CD4-positive, alpha-beta memory T cell (primary cell): ENCODE measurements at regions not wholly inside any gene's neighbourhood (a gene's known extent, or its start where the extent isn't known, plus 50 kb on each side); places are given as distances from the start of the nearest gene placed in this dataset.

Experiments used
- CTCF ChIA-PET: fragments of 350-600 bp; sonication (Branson Sonifier 250); formaldehyde crosslinking; loops from one replicate; lab custom pipeline; 2021; ENCODE audit warnings: inconsistent platforms; ENCODE audit not compliant: partially characterized antibody; lab: Charles Lee
- POLR2A ChIA-PET: fragments of 350-600 bp; sonication (Branson Sonifier 250); formaldehyde crosslinking; loops from one replicate; lab custom pipeline; 2021; ENCODE audit not compliant: partially characterized antibody; lab: Charles Lee
- DNase-seq, 5 donors: peaks; one replicate each; pipeline versions ENCODE4 v3.0.0 to v3.0.0-alpha.2; 2020 to 2022; ENCODE audit warnings: mixed read lengths in 1 of 5
- H3K27ac ChIP-seq: one replicate; pipeline ENCODE4 v1.7.0; 2013; ENCODE audit warnings: low read depth, low read length
- H3K27me3 ChIP-seq: 2 replicates; pipeline ENCODE4 v1.7.0; 2013; ENCODE audit warnings: mild to moderate bottlenecking, low read length, moderate library complexity; ENCODE audit not compliant: insufficient read depth
- H3K36me3 ChIP-seq: 2 replicates; pipeline ENCODE4 v1.7.0; 2013; ENCODE audit warnings: mild to moderate bottlenecking, low read length, moderate library complexity; ENCODE audit not compliant: insufficient read depth
- H3K4me1 ChIP-seq: 2 replicates; pipeline ENCODE4 v1.7.0; 2013; ENCODE audit warnings: mild to moderate bottlenecking, low read length, moderate library complexity; ENCODE audit not compliant: insufficient read depth
- H3K4me3 ChIP-seq, 2 donors: one replicate each; pipeline ENCODE4 v1.7.0; 2013; ENCODE audit warnings: low read length in 2 of 2, mild to moderate bottlenecking in 1 of 2
- H3K9me3 ChIP-seq, 2 donors: one replicate each; pipeline ENCODE4 v1.7.0; 2013; ENCODE audit warnings: low read length in 2 of 2, control low read depth in 1 of 2; ENCODE audit not compliant: control insufficient read depth in 1 of 2
- H3K27ac Mint-ChIP-seq, 7 donors: one replicate each; pipeline ENCODE4 v1.8.0; 2020 to 2021; ENCODE audit warnings: mixed read lengths in 7 of 7, mild to moderate bottlenecking in 6 of 7, inconsistent platforms in 3 of 7, moderate library complexity in 3 of 7
- H3K27me3 Mint-ChIP-seq, 2 donors: one replicate each; pipeline ENCODE4 v1.8.0; 2020 to 2021; ENCODE audit warnings: mixed read lengths in 2 of 2
- H3K36me3 Mint-ChIP-seq, 2 donors: one replicate each; pipeline ENCODE4 v1.8.0; 2020 to 2021; ENCODE audit warnings: mixed read lengths in 2 of 2, inconsistent platforms in 1 of 2, mild to moderate bottlenecking in 1 of 2
- H3K4me1 Mint-ChIP-seq, 4 donors: one replicate each; pipeline ENCODE4 v1.8.0; 2020 to 2021; ENCODE audit warnings: mixed read lengths in 4 of 4, mild to moderate bottlenecking in 1 of 4
- H3K4me3 Mint-ChIP-seq, 8 donors: one replicate each; pipeline ENCODE4 v1.8.0; 2020 to 2021; ENCODE audit warnings: mixed read lengths in 8 of 8, mild to moderate bottlenecking in 7 of 8, moderate library complexity in 6 of 8, inconsistent platforms in 3 of 8
- H3K9me3 Mint-ChIP-seq, 8 donors: one replicate each; pipeline ENCODE4 v1.8.0; 2020 to 2021; ENCODE audit warnings: mixed read lengths in 8 of 8, mild to moderate bottlenecking in 5 of 8, inconsistent platforms in 3 of 8, moderate library complexity in 1 of 8
- intact Hi-C: fragments of 100-400 bp; cut with micrococcal nuclease; formaldehyde crosslinking; loops from one replicate; pipeline ENCODE4 v1.15.1; 2023

DNA sequence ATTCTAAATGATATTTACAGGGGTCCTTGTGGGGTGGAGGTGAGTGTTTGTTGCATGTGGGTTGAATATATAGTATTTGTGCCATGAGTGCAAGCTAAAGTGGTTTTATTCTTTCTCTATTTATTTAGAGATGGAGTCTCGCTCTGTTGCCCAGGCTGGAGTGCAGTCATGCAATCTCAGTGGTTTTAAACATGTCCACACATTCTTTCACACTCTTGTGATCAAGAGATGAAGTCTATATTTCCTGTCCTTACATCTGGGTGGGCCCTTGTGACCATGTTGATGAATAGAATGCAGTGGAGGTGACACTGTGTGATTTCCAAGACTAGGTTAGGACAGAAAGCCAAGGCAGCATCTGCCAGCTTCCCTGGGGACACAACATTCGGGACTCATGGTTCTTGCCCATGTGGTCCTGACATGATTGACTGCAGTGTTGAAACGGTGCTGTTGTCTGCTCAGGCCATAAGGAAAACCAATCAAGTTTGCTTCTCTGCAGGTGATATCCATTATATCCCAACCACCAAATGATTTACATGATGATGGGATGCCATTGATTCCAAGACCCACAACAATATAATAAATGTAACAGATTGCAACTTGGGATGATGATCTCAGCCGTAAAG is 172.6 kb downstream of the SUDS3 start:
- POLR2A ChIA-PET, result no interaction called here
- CTCF ChIA-PET, result no interaction called here
- Histone ChIP-seq H3K27me3 (no peaks in the 10 kb centered on the region), H3K4me1 (no peaks in the 10 kb centered on the region), H3K27ac (no peak overlapping the region), H3K4me3 (no peak overlapping the region), H3K36me3 (no peaks in the 10 kb centered on the region), H3K9me3 (no peaks in the 10 kb centered on the region)
- no peak for DNase-seq
- Mint-ChIP-seq H3K4me3 (no peak overlapping the region), H3K27me3 (peaks cover 0 to 2% of the 10 kb centered on the region in 2 donors), H3K27ac (no peak overlapping the region), H3K9me3 (peaks cover 2 to 14% (median 6%) of the 10 kb centered on the region in 8 donors), H3K4me1 (no peaks in the 10 kb centered on the region), H3K36me3 (no peaks in the 10 kb centered on the region)
- intact Hi-C loops, result no loop called here

DNA sequence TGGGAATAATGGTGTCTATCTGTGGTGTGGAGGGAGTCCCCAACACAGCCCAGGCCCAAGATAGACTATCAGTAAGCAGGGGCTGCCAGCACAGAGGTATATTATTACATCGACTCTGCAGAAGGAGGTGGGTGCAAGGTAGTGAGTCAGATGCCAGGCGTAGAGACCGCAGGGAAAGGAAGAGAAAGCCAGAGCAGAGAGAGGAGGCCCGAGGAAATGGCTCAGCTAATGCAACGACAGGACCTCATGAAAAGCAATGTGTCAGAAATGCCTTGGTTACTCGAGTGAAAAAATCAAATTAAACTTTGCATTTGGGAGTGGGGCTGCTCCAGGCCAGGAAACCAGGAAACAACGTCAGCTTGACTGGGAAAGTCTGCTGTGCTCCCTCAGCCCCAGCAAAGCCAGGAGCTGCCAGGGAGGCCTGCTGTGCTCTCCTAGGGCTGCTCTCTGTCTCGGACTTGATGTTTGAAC is 173.2 kb downstream of the SUDS3 start:
- POLR2A ChIA-PET, result no interaction called here
- no peak for DNase-seq
- no peak overlapping the region for H3K27ac Mint-ChIP-seq
- Histone ChIP-seq H3K9me3 (no peaks in the 10 kb centered on the region), H3K36me3 (no peaks in the 10 kb centered on the region), H3K27me3 (no peaks in the 10 kb centered on the region), H3K27ac (no peak overlapping the region), H3K4me3 (no peak overlapping the region), H3K4me1 (no peaks in the 10 kb centered on the region)
- H3K4me1 Mint-ChIP-seq, result no peaks in the 10 kb centered on the region
- H3K27me3 Mint-ChIP-seq, result peaks cover 0 to 2% of the 10 kb centered on the region in 2 donors
- no peaks in the 10 kb centered on the region for H3K36me3 Mint-ChIP-seq
- no peak overlapping the region for H3K4me3 Mint-ChIP-seq
- CTCF ChIA-PET, result no interaction called here
- peaks cover 2 to 14% (median 6%) of the 10 kb centered on the region in 8 donors for H3K9me3 Mint-ChIP-seq
- intact Hi-C loops, result no loop called here

DNA sequence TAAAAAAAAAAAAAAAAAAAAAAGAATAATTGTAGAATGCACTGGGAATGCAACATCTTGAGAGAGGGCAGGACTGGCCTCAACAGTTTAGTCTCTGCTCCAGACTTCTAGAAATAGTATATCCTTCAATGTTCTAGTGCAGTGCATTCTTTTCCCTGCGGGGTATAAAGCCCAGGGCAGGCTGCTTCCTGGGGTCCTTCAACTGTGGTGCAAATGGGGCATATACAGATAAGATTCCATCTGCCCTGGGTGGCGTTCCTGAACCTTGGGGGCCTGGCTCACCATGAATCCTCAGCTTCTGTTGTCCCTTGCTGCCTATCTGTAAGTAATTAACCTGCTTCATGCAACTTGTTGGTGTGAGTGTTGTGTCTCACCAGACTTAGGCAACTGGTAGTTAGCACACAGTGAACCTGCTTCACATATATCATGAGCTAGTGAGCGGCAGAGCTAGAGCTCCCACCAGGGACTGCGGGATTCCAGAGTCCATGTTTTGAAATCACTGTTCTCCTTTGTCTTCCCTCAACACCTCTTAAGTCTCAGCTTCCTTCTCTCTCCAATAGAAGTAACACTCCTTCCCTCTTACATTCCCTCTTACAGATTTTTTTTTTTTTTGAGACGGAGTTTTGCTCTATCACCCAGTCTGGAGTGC is 177.6 kb downstream of the SUDS3 start:
- Mint-ChIP-seq H3K36me3 (no peaks in the 10 kb centered on the region), H3K27me3 (peaks cover 2 to 5% of the 10 kb centered on the region in 2 donors), H3K27ac (no peak overlapping the region), H3K4me1 (no peaks in the 10 kb centered on the region), H3K4me3 (no peak overlapping the region), H3K9me3 (peaks cover 0 to 10% (median 3%) of the 10 kb centered on the region in 8 donors)
- ChIA-PET CTCF (no interaction called here), POLR2A (no interaction called here)
- no peaks in the 10 kb centered on the region for H3K27me3 ChIP-seq
- H3K9me3 ChIP-seq, result no peaks in the 10 kb centered on the region
- intact Hi-C loops, result no loop called here
- H3K27ac ChIP-seq, result no peak overlapping the region
- H3K4me1 ChIP-seq, result no peaks in the 10 kb centered on the region
- no peak for DNase-seq
- H3K36me3 ChIP-seq, result no peaks in the 10 kb centered on the region
- H3K4me3 ChIP-seq, result no peak overlapping the region

DNA sequence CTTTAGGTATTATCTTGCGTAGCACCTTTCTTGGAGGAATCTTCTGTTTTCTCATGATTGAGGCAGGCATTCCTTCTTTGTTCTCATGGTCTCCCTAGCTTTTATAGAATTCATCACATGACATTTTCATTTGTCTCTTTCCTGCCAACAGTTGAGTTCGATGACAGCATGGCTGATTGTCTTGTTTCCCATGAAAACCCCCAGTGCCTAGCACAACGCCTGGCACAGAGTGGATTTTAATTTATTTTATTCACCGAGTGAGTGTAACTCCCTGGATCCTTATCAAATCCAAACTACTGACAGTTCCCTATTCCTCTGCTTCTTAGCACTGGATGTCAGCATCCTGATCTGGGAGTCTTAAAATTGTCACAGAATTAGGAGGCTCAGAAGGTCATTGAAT is 182.6 kb downstream of the SUDS3 start:
- Mint-ChIP-seq H3K27ac (no peak overlapping the region), H3K4me3 (no peak overlapping the region), H3K9me3 (peaks cover 0 to 2% (median 0%) of the 10 kb centered on the region in 8 donors), H3K27me3 (peaks cover 2 to 5% of the 10 kb centered on the region in 2 donors), H3K36me3 (no peaks in the 10 kb centered on the region), H3K4me1 (no peaks in the 10 kb centered on the region)
- Histone ChIP-seq H3K4me3 (no peak overlapping the region), H3K9me3 (no peaks in the 10 kb centered on the region), H3K4me1 (no peaks in the 10 kb centered on the region), H3K36me3 (no peaks in the 10 kb centered on the region), H3K27me3 (no peaks in the 10 kb centered on the region), H3K27ac (no peak overlapping the region)
- CTCF ChIA-PET, result no interaction called here
- no peak for DNase-seq
- intact Hi-C loops, result no loop called here
- POLR2A ChIA-PET, result no interaction called here

DNA sequence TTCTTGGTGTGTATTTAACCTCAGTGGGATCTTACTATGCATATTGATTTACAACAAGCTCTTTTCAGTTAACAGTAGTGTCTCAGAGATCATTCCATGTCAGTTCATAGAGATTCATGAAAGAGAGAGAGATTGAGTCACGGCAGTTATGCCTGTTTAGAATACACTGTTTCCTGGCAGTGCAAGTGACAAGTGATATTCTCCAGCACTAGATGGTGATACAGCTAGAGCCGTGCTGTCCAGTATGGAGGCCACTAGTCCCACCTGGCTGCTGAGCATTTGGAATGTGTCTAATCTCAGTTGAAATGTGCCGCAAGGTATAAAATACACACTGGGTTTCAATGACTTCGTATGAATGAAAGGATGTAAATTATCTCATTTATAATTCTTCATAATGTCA is 184.4 kb downstream of the SUDS3 start:
- CTCF ChIA-PET, result interaction anchor here (1.2 kb wide), 1 partner anchor 9 kb away, joined by 3 read pairs; no protein-coding TSS in a partner anchor
- POLR2A ChIA-PET, result no interaction called here

DNA sequence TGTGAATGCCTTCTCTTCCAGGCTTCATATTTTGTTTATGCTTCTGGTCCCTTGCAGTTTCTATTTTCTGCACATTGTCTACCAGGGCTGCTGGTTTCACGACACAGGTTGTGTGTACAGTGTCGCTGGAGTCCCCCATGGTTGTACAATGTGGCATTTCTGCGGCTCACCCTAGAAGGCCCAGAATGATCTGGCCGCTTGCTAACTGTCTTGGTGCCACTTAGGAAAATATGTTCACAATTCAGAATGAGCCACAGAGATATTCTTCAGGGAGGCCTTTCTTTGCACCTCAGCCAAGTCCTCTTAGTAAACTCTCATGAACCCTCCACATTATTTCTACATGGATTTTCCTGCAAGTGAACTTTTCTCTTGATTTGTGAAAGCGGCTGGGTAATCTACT is 195.4 kb downstream of the SUDS3 start:
- POLR2A ChIA-PET, result no interaction called here
- H3K4me3 Mint-ChIP-seq, result no peak overlapping the region
- DNase-seq, result no peak

More for the DNA sequence above, 184.4 kb downstream of the SUDS3 start:
- no peaks in the 10 kb centered on the region for H3K27me3 ChIP-seq
- H3K36me3 ChIP-seq, result no peaks in the 10 kb centered on the region
- no peaks in the 10 kb centered on the region for H3K36me3 Mint-ChIP-seq
- H3K27me3 Mint-ChIP-seq, result peaks cover 2 to 5% of the 10 kb centered on the region in 2 donors
- H3K4me1 Mint-ChIP-seq, result no peaks in the 10 kb centered on the region
- no peak for DNase-seq
- no peak overlapping the region for H3K27ac ChIP-seq
- intact Hi-C loops, result no loop called here
- no peak overlapping the region for H3K27ac Mint-ChIP-seq
- no peak overlapping the region for H3K4me3 Mint-ChIP-seq
- no peaks in the 10 kb centered on the region for H3K9me3 ChIP-seq
- no peaks in the 10 kb centered on the region for H3K4me1 ChIP-seq
- peaks cover 0 to 5% (median 0%) of the 10 kb centered on the region in 8 donors for H3K9me3 Mint-ChIP-seq
- H3K4me3 ChIP-seq, result no peak overlapping the region

DNA sequence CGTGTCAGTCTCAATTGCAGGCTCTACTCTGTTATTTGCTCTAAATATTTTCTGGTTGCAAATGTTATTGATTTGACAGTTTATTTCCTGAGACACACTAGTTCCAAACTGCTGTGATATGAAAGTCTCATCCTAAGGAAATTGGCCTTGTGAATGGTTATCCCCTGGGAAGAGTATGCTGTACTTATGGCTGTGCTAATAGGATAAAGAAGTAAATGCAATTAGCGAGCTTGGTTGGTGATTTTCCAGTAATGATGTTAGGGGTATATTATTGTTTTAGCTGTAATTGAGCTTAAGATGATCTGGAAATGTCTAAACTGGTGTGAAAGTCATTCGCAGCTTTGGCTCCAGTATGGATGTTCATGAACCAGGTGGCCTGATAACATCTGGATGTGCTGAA is 197.9 kb downstream of the SUDS3 start:
- H3K9me3 Mint-ChIP-seq, result peaks cover 0 to 15% (median 6%) of the 10 kb centered on the region in 8 donors
- POLR2A ChIA-PET, result no interaction called here
- H3K4me1 Mint-ChIP-seq, result no peaks in the 10 kb centered on the region
- H3K27ac Mint-ChIP-seq, result no peak overlapping the region
- Histone ChIP-seq H3K36me3 (no peaks in the 10 kb centered on the region), H3K9me3 (no peaks in the 10 kb centered on the region), H3K27ac (no peak overlapping the region), H3K4me1 (no peaks in the 10 kb centered on the region), H3K27me3 (no peaks in the 10 kb centered on the region), H3K4me3 (no peak overlapping the region)
- intact Hi-C loops, result no loop called here
- CTCF ChIA-PET, result no interaction called here
- H3K27me3 Mint-ChIP-seq, result peaks cover 0 to 4% of the 10 kb centered on the region in 2 donors
- no peaks in the 10 kb centered on the region for H3K36me3 Mint-ChIP-seq
- no peak for DNase-seq
- H3K4me3 Mint-ChIP-seq, result no peak overlapping the region

More for the DNA sequence above, 195.4 kb downstream of the SUDS3 start:
- H3K4me1 Mint-ChIP-seq, result no peaks in the 10 kb centered on the region
- CTCF ChIA-PET, result no interaction called here
- H3K27me3 ChIP-seq, result no peaks in the 10 kb centered on the region
- no peak overlapping the region for H3K27ac Mint-ChIP-seq
- H3K27ac ChIP-seq, result no peak overlapping the region
- intact Hi-C loops, result no loop called here
- no peak overlapping the region for H3K4me3 ChIP-seq
- no peaks in the 10 kb centered on the region for H3K9me3 ChIP-seq
- no peaks in the 10 kb centered on the region for H3K36me3 ChIP-seq
- no peaks in the 10 kb centered on the region for H3K36me3 Mint-ChIP-seq
- H3K4me1 ChIP-seq, result no peaks in the 10 kb centered on the region
- peaks cover 0 to 2% of the 10 kb centered on the region in 2 donors for H3K27me3 Mint-ChIP-seq
- H3K9me3 Mint-ChIP-seq, result peaks cover 0 to 15% (median 6%) of the 10 kb centered on the region in 8 donors
